Glutamatergic neuron (in vitro differentiated cells): ENCODE measurements at regions not wholly inside any gene's neighbourhood (a gene's known extent, or its start where the extent isn't known, plus 50 kb on each side); places are given as distances from the start of the nearest gene placed in this dataset.
"Not testable (repeated sequence)": the region's sequence is repeated elsewhere in the genome, so short reads cannot be mapped to it uniquely, and the experiment has no call there.

Experiments used
- DNase-seq: peaks from one replicate; pipeline ENCODE4 v3.0.0; 2022
- H3K27ac Mint-ChIP-seq: one replicate; pipeline ENCODE4 v1.8.0; 2020; ENCODE audit warnings: mild to moderate bottlenecking, mixed read lengths, inconsistent platforms; ENCODE audit not compliant: unreplicated experiment
- H3K27me3 Mint-ChIP-seq: one replicate; pipeline ENCODE4 v1.8.0; 2020; ENCODE audit warnings: mild to moderate bottlenecking, moderate library complexity, mixed read lengths, inconsistent platforms; ENCODE audit not compliant: unreplicated experiment
- H3K36me3 Mint-ChIP-seq: one replicate; pipeline ENCODE4 v1.8.0; 2020; ENCODE audit warnings: mild to moderate bottlenecking, mixed read lengths, inconsistent platforms; ENCODE audit not compliant: unreplicated experiment
- H3K4me1 Mint-ChIP-seq: one replicate; pipeline ENCODE4 v1.8.0; 2020; ENCODE audit warnings: mild to moderate bottlenecking, low read depth, mixed read lengths, inconsistent platforms; ENCODE audit not compliant: unreplicated experiment
- H3K4me3 Mint-ChIP-seq: one replicate; pipeline ENCODE4 v1.8.0; 2020; ENCODE audit warnings: mild to moderate bottlenecking, mixed read lengths, inconsistent platforms; ENCODE audit not compliant: unreplicated experiment
- H3K9me3 Mint-ChIP-seq: one replicate; pipeline ENCODE4 v1.8.0; 2020; ENCODE audit warnings: mild to moderate bottlenecking, moderate library complexity, mixed read lengths, inconsistent platforms; ENCODE audit not compliant: unreplicated experiment

DNA sequence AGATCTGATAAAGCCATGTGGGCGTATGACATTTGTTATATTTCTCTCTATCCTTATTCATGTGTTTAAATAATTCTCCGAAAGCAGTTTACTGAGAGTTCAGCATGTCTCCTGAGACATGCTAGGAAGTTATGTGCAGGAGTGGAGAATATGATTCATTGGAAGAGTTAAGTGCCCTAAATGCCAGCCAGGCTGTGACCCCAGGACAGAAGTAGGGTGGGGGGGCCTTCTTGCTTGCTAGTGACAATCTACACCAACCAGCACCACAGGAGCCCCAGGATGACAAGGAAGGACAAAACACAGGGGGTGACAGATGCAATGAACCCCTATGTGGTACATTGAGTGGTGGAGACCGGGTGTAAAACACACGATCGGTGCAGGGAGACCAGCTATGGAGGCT is 79.5 kb upstream of the PLGLB2 start:
- not testable (repeated sequence) for H3K27me3 Mint-ChIP-seq, H3K4me3 Mint-ChIP-seq, DNase-seq, H3K9me3 Mint-ChIP-seq, H3K36me3 Mint-ChIP-seq, H3K4me1 Mint-ChIP-seq, H3K27ac Mint-ChIP-seq

DNA sequence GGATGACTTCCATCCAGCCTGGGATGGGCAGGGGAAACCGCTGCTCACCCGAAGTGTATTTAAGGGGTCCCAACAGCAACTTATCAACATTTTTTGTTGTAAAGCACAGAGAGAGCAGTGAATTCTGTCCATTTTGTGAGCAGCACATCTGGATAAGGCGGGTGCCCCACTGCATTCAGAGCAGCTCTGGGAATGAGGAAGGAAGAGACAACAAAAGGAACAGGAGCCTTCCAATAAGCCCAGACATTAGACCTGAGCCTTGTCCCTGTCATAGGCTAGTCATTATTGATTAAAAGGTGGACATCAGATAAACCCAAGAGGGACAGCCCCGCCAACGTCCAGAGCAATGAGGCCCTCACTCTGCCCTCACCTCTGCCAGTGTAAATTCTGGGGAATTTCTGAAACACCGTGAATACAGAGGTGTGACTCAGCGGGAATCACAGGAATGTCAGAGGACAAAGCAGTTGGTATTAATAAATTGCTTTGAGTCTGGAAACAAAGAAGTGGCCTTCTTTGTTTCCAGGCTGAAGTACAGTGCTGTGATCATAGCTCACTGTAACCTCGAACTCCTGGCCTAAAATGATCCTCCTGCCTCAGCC is 78.2 kb upstream of the PLGLB2 start:
- H3K4me3 Mint-ChIP-seq, H3K9me3 Mint-ChIP-seq, DNase-seq, H3K4me1 Mint-ChIP-seq, H3K36me3 Mint-ChIP-seq, H3K27me3 Mint-ChIP-seq, H3K27ac Mint-ChIP-seq: not testable (repeated sequence)

DNA sequence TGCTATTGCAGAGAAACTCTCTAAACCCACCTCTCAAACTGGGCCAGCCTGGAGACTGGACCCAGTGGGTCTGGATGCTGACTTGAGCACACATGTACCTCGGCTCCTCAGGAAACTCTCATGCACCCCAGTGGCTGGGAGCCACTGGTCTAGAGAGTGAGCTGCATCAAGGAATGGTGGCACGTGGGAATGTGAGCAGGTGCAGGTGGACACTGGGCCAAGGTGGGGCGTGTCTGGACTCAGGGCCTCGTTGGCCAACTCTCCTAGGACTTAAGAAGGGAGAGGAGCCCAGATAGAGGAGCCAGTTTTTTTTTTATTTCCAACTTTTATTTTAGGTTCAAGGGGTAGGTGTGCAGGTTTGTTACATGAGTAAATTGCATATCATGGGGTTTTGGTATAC is 75.5 kb upstream of the PLGLB2 start:
- not testable (repeated sequence) for H3K36me3 Mint-ChIP-seq, H3K9me3 Mint-ChIP-seq, H3K4me1 Mint-ChIP-seq, H3K27ac Mint-ChIP-seq, H3K4me3 Mint-ChIP-seq, H3K27me3 Mint-ChIP-seq, DNase-seq

DNA sequence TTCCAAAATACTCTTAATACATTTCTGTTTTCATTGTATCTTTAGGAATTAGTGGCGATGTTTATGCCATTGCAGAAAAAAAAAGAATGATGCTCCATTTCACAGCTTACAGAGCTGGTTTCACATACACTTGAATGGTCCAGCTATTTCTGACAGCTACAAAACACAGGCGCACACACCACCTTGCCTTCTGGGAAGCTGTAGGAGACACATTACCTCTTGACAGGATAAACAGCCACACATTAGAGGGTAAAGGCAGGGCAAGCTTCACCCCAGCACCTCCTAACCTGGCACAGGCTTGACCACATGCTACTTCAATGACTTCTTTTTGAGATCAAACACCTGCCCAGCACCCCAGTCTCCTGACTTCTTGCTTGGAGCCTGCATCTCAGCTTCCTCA is 73.2 kb upstream of the PLGLB2 start:
- DNase-seq, H3K27me3 Mint-ChIP-seq, H3K27ac Mint-ChIP-seq, H3K9me3 Mint-ChIP-seq, H3K4me3 Mint-ChIP-seq, H3K36me3 Mint-ChIP-seq, H3K4me1 Mint-ChIP-seq: not testable (repeated sequence)

DNA sequence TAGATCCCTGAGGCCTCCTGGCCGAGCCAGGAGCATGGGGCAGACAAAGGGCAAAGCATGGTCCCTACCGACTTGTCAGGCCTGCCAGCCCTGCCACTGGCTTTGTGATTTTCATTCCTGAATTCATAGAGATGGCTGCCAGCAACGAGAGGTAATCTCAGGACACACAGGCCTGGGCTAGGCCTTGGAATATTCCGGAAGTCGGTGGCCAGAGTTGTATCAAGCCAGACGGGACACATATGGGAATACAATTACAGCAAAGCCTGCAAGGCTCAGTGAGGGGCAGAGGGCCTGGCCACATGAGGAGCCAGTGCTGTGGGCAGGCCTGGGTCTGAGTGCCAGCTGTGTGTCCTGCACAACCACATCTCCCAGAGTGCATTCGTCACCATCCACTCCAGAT is 72.4 kb upstream of the PLGLB2 start:
- H3K4me1 Mint-ChIP-seq, H3K9me3 Mint-ChIP-seq, H3K4me3 Mint-ChIP-seq, H3K36me3 Mint-ChIP-seq, H3K27ac Mint-ChIP-seq, DNase-seq, H3K27me3 Mint-ChIP-seq: not testable (repeated sequence)

DNA sequence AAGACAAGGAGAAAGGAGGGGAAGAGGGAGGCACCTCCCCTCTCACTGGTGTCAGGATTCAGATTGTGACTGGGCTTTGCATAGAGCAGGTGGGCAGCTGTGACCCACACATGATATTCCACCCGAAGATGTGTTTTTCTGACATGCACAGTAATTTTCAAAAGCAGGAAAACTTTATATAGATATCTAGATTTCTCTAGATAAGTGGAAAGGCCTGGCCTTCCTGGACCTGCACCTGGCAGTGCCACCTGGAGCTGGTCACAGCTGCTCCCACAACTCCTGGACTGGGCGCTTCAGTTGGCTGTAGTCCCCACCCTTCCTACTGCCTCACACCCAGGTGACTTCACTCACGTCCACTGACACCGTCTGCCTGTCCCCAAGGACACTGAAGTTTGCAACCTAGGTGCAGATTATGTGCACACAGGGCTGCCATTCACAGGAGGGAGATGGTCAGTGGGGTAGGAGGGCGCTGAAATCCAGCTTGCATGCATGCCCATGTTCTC is 70.4 kb upstream of the PLGLB2 start:
- not testable (repeated sequence) for H3K27me3 Mint-ChIP-seq, H3K4me3 Mint-ChIP-seq, H3K27ac Mint-ChIP-seq, H3K36me3 Mint-ChIP-seq, DNase-seq, H3K4me1 Mint-ChIP-seq, H3K9me3 Mint-ChIP-seq

DNA sequence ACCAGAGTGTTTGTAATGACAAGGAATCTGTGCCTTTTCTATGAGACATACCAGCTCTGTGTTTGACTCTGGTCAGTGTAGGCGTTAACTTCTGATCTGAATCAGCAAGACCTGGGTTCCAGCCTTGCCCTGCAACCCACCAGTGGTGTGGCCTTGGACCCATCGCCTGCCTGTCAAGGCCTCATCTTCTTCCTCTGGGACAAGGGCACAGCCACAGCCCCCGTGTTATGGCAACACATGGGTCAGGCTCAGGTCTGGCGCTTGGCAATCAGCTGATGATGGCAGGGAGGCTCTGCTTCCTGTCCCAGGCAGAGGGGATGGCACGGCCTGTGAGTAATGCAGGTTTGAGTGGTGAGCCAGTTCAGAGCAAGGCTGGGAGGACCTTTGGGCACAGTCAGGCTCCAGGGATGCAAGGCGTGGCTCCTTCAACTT is 69.1 kb upstream of the PLGLB2 start:
- not testable (repeated sequence) for H3K27me3 Mint-ChIP-seq, H3K9me3 Mint-ChIP-seq, H3K27ac Mint-ChIP-seq, H3K36me3 Mint-ChIP-seq, H3K4me1 Mint-ChIP-seq, DNase-seq, H3K4me3 Mint-ChIP-seq

DNA sequence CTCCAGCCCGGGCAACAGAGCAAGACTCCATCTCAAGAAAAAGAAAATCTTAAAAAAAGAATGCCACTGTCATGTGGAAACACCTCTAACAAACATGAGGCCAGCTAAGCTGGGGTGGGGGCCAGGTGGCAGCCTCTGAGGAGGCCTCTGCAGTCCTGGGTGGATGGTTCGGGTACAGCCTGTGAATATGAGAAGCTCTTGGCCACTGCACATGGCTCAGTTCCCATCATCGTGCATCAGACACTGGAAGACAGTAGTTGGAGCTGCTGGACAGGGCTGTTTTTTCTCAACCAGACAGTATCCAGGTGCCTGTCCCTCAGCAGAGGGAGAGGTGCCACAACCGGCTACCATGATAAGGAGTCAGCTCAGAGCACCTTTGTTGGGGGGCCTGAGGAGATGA is 67.9 kb upstream of the PLGLB2 start:
- H3K27me3 Mint-ChIP-seq, H3K9me3 Mint-ChIP-seq, H3K36me3 Mint-ChIP-seq: not testable (repeated sequence)

DNA sequence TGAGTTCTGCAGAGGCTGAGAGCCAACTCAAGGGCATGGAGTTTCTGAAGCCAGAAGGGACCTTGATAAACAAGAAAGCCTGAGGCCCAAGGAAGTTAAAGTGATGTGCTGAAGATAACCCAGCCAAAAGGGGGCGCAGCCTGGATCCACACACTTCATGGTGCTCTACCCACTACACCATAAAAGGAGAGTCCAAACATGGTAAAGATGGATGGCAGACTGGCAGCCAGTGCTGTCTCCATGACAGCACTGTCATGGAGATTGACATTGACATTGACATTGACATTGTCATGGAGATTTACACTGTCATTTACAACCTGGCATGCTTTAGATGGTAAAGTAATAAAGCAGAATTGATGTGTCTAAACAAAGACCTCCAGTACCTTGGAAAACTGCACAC is 67.2 kb upstream of the PLGLB2 start:
- DNase-seq, H3K4me1 Mint-ChIP-seq, H3K27ac Mint-ChIP-seq, H3K36me3 Mint-ChIP-seq, H3K4me3 Mint-ChIP-seq, H3K27me3 Mint-ChIP-seq, H3K9me3 Mint-ChIP-seq: not testable (repeated sequence)

More for the DNA sequence above, 67.9 kb upstream of the PLGLB2 start:
- DNase-seq, H3K4me3 Mint-ChIP-seq, H3K27ac Mint-ChIP-seq, H3K4me1 Mint-ChIP-seq: not testable (repeated sequence)

DNA sequence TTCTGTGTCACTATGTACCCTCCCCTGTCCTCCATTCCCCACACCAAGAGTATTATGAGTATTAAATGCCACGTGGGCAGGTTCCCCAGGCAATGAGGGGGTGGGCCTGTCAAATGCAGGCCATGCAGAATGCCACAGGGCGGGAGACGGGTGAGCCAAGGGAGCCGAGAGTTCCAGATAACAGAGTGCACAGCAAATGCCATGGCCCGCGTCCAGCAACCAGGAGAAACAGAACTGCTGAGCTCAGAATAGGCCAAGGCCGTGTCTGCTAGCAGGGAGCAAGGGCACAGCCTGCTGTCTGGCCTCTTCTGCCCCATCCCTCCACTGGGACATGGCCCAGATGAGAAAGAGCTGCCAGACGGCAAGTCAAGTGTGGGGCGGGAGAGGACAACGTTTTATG is 64.4 kb upstream of the PLGLB2 start:
- not testable (repeated sequence) for H3K27me3 Mint-ChIP-seq, H3K36me3 Mint-ChIP-seq, DNase-seq, H3K4me1 Mint-ChIP-seq, H3K9me3 Mint-ChIP-seq, H3K4me3 Mint-ChIP-seq, H3K27ac Mint-ChIP-seq

DNA sequence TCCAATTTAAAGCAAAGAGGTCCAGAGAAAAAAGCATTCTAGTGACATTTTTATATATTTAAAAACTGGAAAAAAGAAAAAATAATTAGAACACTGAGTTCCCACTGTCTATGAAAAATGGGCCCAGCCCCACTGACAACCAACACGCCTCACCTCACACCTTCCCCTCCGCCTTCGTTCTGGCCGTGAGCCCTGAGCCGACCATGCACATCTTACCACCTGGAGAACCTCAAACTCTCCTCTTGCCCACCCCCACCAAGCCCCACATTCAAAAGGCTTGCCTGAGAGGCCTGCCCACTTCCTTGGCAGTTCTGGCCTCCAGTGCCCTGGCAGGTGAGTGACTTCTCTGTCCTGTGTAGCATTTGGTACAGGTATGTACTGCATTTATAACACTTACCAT is 63.9 kb upstream of the PLGLB2 start:
- not testable (repeated sequence) for H3K4me3 Mint-ChIP-seq, H3K27me3 Mint-ChIP-seq, H3K4me1 Mint-ChIP-seq, H3K9me3 Mint-ChIP-seq, DNase-seq, H3K27ac Mint-ChIP-seq, H3K36me3 Mint-ChIP-seq

DNA sequence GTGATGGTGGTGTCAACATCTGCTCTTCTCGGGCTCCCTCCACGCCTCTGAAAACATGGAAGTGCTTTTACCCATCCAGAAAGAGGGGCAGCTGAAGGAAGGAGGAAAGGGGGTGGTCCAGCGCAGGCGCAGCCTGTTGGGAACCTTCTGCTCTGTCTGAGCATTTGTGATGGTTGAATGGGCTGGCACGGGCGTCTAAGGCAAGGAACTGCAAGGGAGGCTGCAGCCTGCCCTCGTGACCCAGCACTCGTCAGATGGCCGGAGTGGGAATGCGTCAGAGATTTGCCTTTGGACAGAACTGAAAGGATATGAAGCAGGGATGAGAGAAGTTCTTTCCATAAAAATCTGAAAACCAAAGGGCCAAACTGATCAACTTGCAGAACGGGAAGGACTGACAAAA is 62.3 kb upstream of the PLGLB2 start:
- not testable (repeated sequence) for H3K9me3 Mint-ChIP-seq, H3K4me3 Mint-ChIP-seq, H3K27ac Mint-ChIP-seq, H3K4me1 Mint-ChIP-seq, DNase-seq, H3K27me3 Mint-ChIP-seq, H3K36me3 Mint-ChIP-seq

DNA sequence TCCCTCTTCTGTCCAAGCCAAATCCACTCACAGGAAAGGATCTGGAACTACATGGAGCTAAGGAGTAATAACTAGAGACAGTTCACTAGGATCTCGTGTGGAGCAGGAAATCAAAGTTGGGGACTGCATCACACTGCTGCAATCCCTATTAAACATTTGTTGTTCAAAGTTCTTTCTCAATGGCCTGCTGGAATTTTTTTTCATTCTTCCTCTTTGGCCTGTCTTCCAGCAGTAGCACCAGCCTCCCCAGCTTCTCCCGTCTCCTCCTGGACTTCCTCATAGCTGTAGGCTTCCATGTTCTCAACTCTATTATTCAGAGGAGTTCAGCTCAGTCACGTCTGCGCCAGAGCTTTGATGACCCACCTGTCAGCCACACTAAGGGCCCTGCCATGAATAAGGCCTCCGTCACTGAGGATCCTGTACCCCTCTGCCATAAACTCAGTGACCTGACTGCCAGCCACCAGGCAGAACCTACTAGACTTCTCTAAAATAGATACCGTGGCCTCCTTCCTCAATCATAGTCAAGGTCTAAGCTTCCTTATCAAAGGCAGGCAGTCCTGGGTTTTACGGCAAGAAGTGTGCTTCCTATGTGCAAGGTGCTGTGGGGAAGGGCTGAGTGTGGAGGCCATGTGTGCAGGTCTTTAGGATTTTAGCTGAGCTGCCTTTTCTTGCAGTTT is 60.9 kb upstream of the PLGLB2 start:
- not testable (repeated sequence) for DNase-seq, H3K36me3 Mint-ChIP-seq, H3K27ac Mint-ChIP-seq, H3K4me1 Mint-ChIP-seq, H3K27me3 Mint-ChIP-seq, H3K9me3 Mint-ChIP-seq, H3K4me3 Mint-ChIP-seq
